PC-3 (cell line): ENCODE measurements at regions not wholly inside any gene's neighbourhood (a gene's known extent, or its start where the extent isn't known, plus 50 kb on each side); places are given as distances from the start of the nearest gene placed in this dataset.

ENCODE experiments used
- CTCF ChIP-seq: fragments of 300-600 bp; sonication (generic); conservative IDR thresholded peaks from 2 replicates; pipeline ENCODE4 v1.5.1; 2017; ENCODE audit warnings: antibody characterized with exemption, low read depth, mild to moderate bottlenecking, low read length
- EZH2 ChIP-seq: fragments of 300-600 bp; sonication (generic); IDR thresholded peaks from one replicate; pipeline ENCODE4 v1.6.1; 2017; ENCODE audit warnings: antibody characterized with exemption, mild to moderate bottlenecking, low read length; ENCODE audit not compliant: unreplicated experiment
- EZH2phosphoT487 ChIP-seq: fragments of 300-600 bp; sonication (generic); IDR thresholded peaks from 2 replicates; pipeline ENCODE4 v1.6.1; 2018; ENCODE audit warnings: mild to moderate bottlenecking, antibody characterized with exemption, low read length, borderline replicate concordance

- TF ChIP-seq CTCF (no peak), EZH2 (no peak), EZH2phosphoT487 (no peak)
These were observed 263.8 kb downstream of the HNMT start for GRCh38 chr2:138228101-138228500.
